DMS153 (cell line): ENCODE measurements at regions not wholly inside any gene's neighbourhood (a gene's known extent, or its start where the extent isn't known, plus 50 kb on each side); places are given as distances from the start of the nearest gene placed in this dataset.

Experiments
- DNase-seq: peaks from one replicate; lab custom pipeline; 2025; lab: John Stamatoyannopoulos, UW

- DNase-seq = no peak
These were observed 242.8 kb downstream of the GLI2 start for GRCh38 chr2:120978359-120979050.

- no peak for DNase-seq
These were observed 243.7 kb downstream of the GLI2 start for GRCh38 chr2:120979398-120979797.

- DNase-seq = no peak
These were observed 244.3 kb downstream of the GLI2 start for GRCh38 chr2:120979921-120980320.

- no peak for DNase-seq
These were observed 245.8 kb downstream of the GLI2 start for GRCh38 chr2:120981443-120981842.

- no peak for DNase-seq
These were observed 246.9 kb downstream of the GLI2 start for GRCh38 chr2:120982598-120982997.

GRCh38 chr2:120983344-120983743 lies 247.7 kb downstream of the GLI2 start:
- no peak for DNase-seq

GRCh38 chr2:120984046-120984445 lies 248.4 kb downstream of the GLI2 start:
- DNase-seq = no peak

GRCh38 chr2:120984452-120985173 lies 248.9 kb downstream of the GLI2 start:
- no peak for DNase-seq

GRCh38 chr2:120985174-120985996 lies 249.7 kb downstream of the GLI2 start:
- DNase-seq = no peak

- DNase-seq = no peak
These were observed 250.5 kb downstream of the GLI2 start for GRCh38 chr2:120985997-120986651.

GRCh38 chr2:120986898-120987650 lies 251.4 kb downstream of the GLI2 start:
- no peak for DNase-seq

GRCh38 chr2:120988051-120988699 lies 252.5 kb downstream of the GLI2 start:
- DNase-seq = no peak

GRCh38 chr2:120988700-120989511 lies 253.2 kb downstream of the GLI2 start:
- no peak for DNase-seq

GRCh38 chr2:120989512-120990441 lies 254.1 kb downstream of the GLI2 start:
- no peak for DNase-seq

- DNase-seq = no peak
These were observed 254.8 kb downstream of the GLI2 start for GRCh38 chr2:120990451-120990871.

- DNase-seq = no peak
These were observed 255.8 kb downstream of the GLI2 start for GRCh38 chr2:120991441-120991840.

- DNase-seq = no peak
These were observed 257.3 kb downstream of the GLI2 start for GRCh38 chr2:120992791-120993555.

GRCh38 chr2:120993661-120994060 lies 258.0 kb downstream of the GLI2 start:
- DNase-seq = no peak
